ENCODE measurements at regions not wholly inside any gene's neighbourhood (a gene's known extent, or its start where the extent isn't known, plus 50 kb on each side); places are given as distances from the start of the nearest gene placed in this dataset.

- H4K20me1 ChIP-seq (replicated peaks in 1 of 2; ENCODE audit: control insufficient read depth in 1 of 2, insufficient read depth in 2 of 2, low read length in 2 of 2): no peaks in the 10 kb centered on the region
- no peak overlapping the region for H2BK5ac ChIP-seq (ENCODE audit: low read depth, low read length)
- FAIRE-seq (no peak), DNase-seq (ENCODE audit: low read depth in 1 of 2, low spot score in 2 of 2) (no peak)
- no peak for TF ChIP-seq CHD2 (IDR thresholded peaks at IDR 0.05; ENCODE audit: low read length)
- H3K4me1 ChIP-seq (replicated peaks in 1 of 4; ENCODE audit: control insufficient read depth in 3 of 4, insufficient read depth in 4 of 4, low read length in 3 of 4): peaks cover 0 to 4% (median 2%) of the 10 kb centered on the region in 4 experiments; a peak in 1 of 7 replicates
- no peaks in the 10 kb centered on the region for H3K79me1 ChIP-seq (ENCODE audit: low read depth, low read length)
- no peak overlapping the region for H2AK5ac ChIP-seq (ENCODE audit: low read depth, low read length)
- no peaks in the 10 kb centered on the region for H3K27me3 ChIP-seq (replicated peaks in 1 of 4; ENCODE audit: control insufficient read depth in 3 of 4, extremely low read depth in 1 of 4, insufficient read depth in 3 of 4, low read length in 3 of 4)
- H2BK120ac ChIP-seq (replicated peaks; ENCODE audit: low read depth, low read length): no peak overlapping the region
- H4K91ac ChIP-seq (replicated peaks; ENCODE audit: insufficient read length, low read length): no peak overlapping the region
- no peaks in the 10 kb centered on the region for H3K9me3 ChIP-seq (ENCODE audit: insufficient read depth in 2 of 2, low read depth in 1 of 2, low read length in 1 of 2)
- POLR2A ChIA-PET (ENCODE audit: partially characterized antibody): interaction anchor here (1.0 kb wide), 1 partner anchor 10 kb away, joined by 3 read pairs; no protein-coding TSS in a partner anchor
- CTCF ChIA-PET (ENCODE audit: partially characterized antibody): interaction anchor here (0.6 to 1.7 kb wide), 4 partner anchors 9 to 382 kb away, joined by 3 to 4 read pairs (median 3); no protein-coding TSS in a partner anchor
- H3K79me2 ChIP-seq (ENCODE audit: control insufficient read depth in 1 of 2, insufficient read depth in 2 of 2, low read length in 2 of 2): 0 out of 4 replicates have a peak, but pooled peaks cover 0 to 3% of the 10 kb centered on the region in 2 experiments
- no peaks in the 10 kb centered on the region for H3K23me2 ChIP-seq (ENCODE audit: low read depth, low read length)
- no peak overlapping the region for H3K9ac ChIP-seq (replicated peaks in 1 of 4; ENCODE audit: extremely low read depth in 1 of 4, low read depth in 3 of 4, low read length in 3 of 4)
- H3K4me3 ChIP-seq (ENCODE audit: extremely low read depth in 1 of 4, insufficient read depth in 2 of 4, low read depth in 3 of 4, low read length in 4 of 4): no peak overlapping the region
- H3K23ac ChIP-seq (ENCODE audit: insufficient read length): no peak overlapping the region
- H2BK20ac ChIP-seq (ENCODE audit: low read length): no peak overlapping the region
- no peak overlapping the region for H3K18ac ChIP-seq (ENCODE audit: extremely low read depth, low read length)
- H3K4me2 ChIP-seq (ENCODE audit: insufficient read depth in 1 of 2, low read depth in 2 of 2, low read length in 2 of 2): no peak overlapping the region
- H4K8ac ChIP-seq (ENCODE audit: extremely low read depth, insufficient read depth, low read length): no peak overlapping the region
- H3K14ac ChIP-seq (ENCODE audit: insufficient read length): no peak overlapping the region
- H3K36me3 ChIP-seq (ENCODE audit: control insufficient read depth in 2 of 4, insufficient read depth in 4 of 4, low read length in 3 of 4): no peaks in the 10 kb centered on the region
- no peak overlapping the region for H2AFZ ChIP-seq (ENCODE audit: low read length)
- H3K4ac ChIP-seq (replicated peaks; ENCODE audit: insufficient read length, low read depth, low read length): no peak overlapping the region
- no peak overlapping the region for H2BK15ac ChIP-seq (ENCODE audit: low read length)
- H2BK12ac ChIP-seq (ENCODE audit: low read depth, low read length): no peak overlapping the region
- H3K27ac ChIP-seq (ENCODE audit: low read depth, low read length): no peak overlapping the region
- no peak overlapping the region for H3K56ac ChIP-seq (replicated peaks; ENCODE audit: insufficient read length, low read depth, low read length)
- no peak overlapping the region for H4K5ac ChIP-seq (ENCODE audit: insufficient read length, low read depth, low read length)
Observed at GRCh38 chr11:92504004-92504403, 279.4 kb downstream of the FAT3 start.
